H1 (cell line): ENCODE measurements at regions not wholly inside any gene's neighbourhood (a gene's known extent, or its start where the extent isn't known, plus 50 kb on each side); places are given as distances from the start of the nearest gene placed in this dataset.

Experiments
- CTCF ChIA-PET: fragments of 300-600 bp; sonication (Branson Sonifier 250); formaldehyde crosslinking; loops from one replicate; lab custom pipeline; 2021; ENCODE audit not compliant: partially characterized antibody; lab: Charles Lee
- POLR2A ChIA-PET: fragments of 300-600 bp; sonication (Branson Sonifier 250); formaldehyde crosslinking; loops from one replicate; lab custom pipeline; 2021; ENCODE audit warnings: inconsistent platforms; ENCODE audit not compliant: partially characterized antibody; lab: Charles Lee
- DNase-seq, 2 experiments: peaks; one replicate each; pipeline versions ENCODE4 v3.0.0 to v3.0.0-alpha.2; 2010 to 2022; ENCODE audit warnings: low spot score in 2 of 2, low read depth in 1 of 2, mixed read lengths in 1 of 2
- FAIRE-seq: peaks from 2 replicates; lab custom pipeline; 2011; peaks lifted over from hg19 to GRCh38; lab: Jason Lieb, UNC
- H2AFZ ChIP-seq: 2 replicates; pipeline ENCODE4 v1.8.1; 2012; ENCODE audit warnings: low read length, inconsistent platforms
- H2AK5ac ChIP-seq: 2 replicates; pipeline ENCODE4 v1.6.1; 2013; ENCODE audit warnings: low read depth, low read length
- H2BK120ac ChIP-seq: replicated peaks from 2 replicates; pipeline ENCODE3; 2013; ENCODE audit warnings: low read depth, low read length, inconsistent platforms
- H2BK12ac ChIP-seq: 2 replicates; pipeline ENCODE4 v1.6.1; 2013; ENCODE audit warnings: low read depth, low read length
- H2BK15ac ChIP-seq: 2 replicates; pipeline ENCODE4 v1.6.1; 2013; ENCODE audit warnings: low read length
- H2BK20ac ChIP-seq: 2 replicates; pipeline ENCODE4 v1.6.1; 2013; ENCODE audit warnings: low read length
- H2BK5ac ChIP-seq: 2 replicates; pipeline ENCODE4 v1.6.1; 2013; ENCODE audit warnings: low read depth, low read length
- H3K14ac ChIP-seq: 2 replicates; pipeline ENCODE4 v1.6.1; 2013; ENCODE audit warnings: inconsistent platforms; ENCODE audit not compliant: insufficient read length
- H3K18ac ChIP-seq: 2 replicates; pipeline ENCODE4 v1.6.1; 2013; ENCODE audit warnings: low read length; ENCODE audit errors: extremely low read depth
- H3K23ac ChIP-seq: 2 replicates; pipeline ENCODE4 v1.6.1; 2013; ENCODE audit warnings: inconsistent platforms; ENCODE audit not compliant: insufficient read length
- H3K23me2 ChIP-seq: 2 replicates; pipeline ENCODE4 v1.6.1; 2013; ENCODE audit warnings: low read depth, low read length
- H3K27ac ChIP-seq: 2 replicates; pipeline ENCODE4 v1.6.1; 2011; ENCODE audit warnings: low read depth, low read length, inconsistent platforms
- H3K27me3 ChIP-seq, 4 experiments: replicated peaks in 1 of 4; 1 replicate in 1 of 4; 2 replicates in 3 of 4; pipeline versions ENCODE4 v1.6.1 to v1.8.1; 2011 to 2013; ENCODE audit warnings: low read length in 3 of 4, mild to moderate bottlenecking in 3 of 4, inconsistent platforms in 2 of 4, mixed read lengths in 2 of 4, moderate library complexity in 1 of 4; ENCODE audit not compliant: control insufficient read depth in 3 of 4, insufficient read depth in 3 of 4; ENCODE audit errors: extremely low read depth in 1 of 4
- H3K36me3 ChIP-seq, 4 experiments: 2 replicates each; pipeline versions ENCODE4 v1.6.1 to v1.8.1; 2011 to 2013; ENCODE audit warnings: mild to moderate bottlenecking in 4 of 4, low read length in 3 of 4, moderate library complexity in 2 of 4, control low read depth in 1 of 4, inconsistent platforms in 1 of 4; ENCODE audit not compliant: insufficient read depth in 4 of 4, control insufficient read depth in 2 of 4
- H3K4ac ChIP-seq: replicated peaks from 2 replicates; pipeline ENCODE3; 2013; ENCODE audit warnings: low read length, low read depth, mixed read lengths, inconsistent platforms; ENCODE audit not compliant: insufficient read length
- H3K4me1 ChIP-seq, 4 experiments: replicated peaks in 1 of 4; 1 replicate in 1 of 4; 2 replicates in 3 of 4; pipeline versions ENCODE4 v1.6.1 to v1.8.1; 2011 to 2013; ENCODE audit warnings: low read length in 3 of 4, inconsistent platforms in 2 of 4, mixed read lengths in 1 of 4; ENCODE audit not compliant: insufficient read depth in 4 of 4, control insufficient read depth in 3 of 4
- H3K4me2 ChIP-seq, 2 experiments: 2 replicates each; pipeline versions ENCODE4 v1.6.1 to v1.8.1; 2011 to 2013; ENCODE audit warnings: low read depth in 2 of 2, low read length in 2 of 2, control low read depth in 1 of 2, inconsistent platforms in 1 of 2, mild to moderate bottlenecking in 1 of 2; ENCODE audit not compliant: insufficient read depth in 1 of 2
- H3K4me3 ChIP-seq, 4 experiments: fragments of 200-600, 300-600 bp in 1 of 4; sonication (generic), shearing (Covaris generic), sonication (Bioruptor Twin) in 1 of 4; 2 replicates each; pipeline versions ENCODE4 v1.5.1 to v1.8.1; 2011 to 2016; ENCODE audit warnings: low read length in 4 of 4, low read depth in 3 of 4, control low read depth in 2 of 4, inconsistent platforms in 2 of 4, mild to moderate bottlenecking in 2 of 4, mixed read lengths in 1 of 4, moderate library complexity in 1 of 4; ENCODE audit not compliant: insufficient read depth in 2 of 4; ENCODE audit errors: extremely low read depth in 1 of 4
- H3K56ac ChIP-seq: replicated peaks from 2 replicates; pipeline ENCODE3; 2013; ENCODE audit warnings: low read depth, mild to moderate bottlenecking, mixed read lengths, low read length, inconsistent platforms; ENCODE audit not compliant: insufficient read length
- H3K79me1 ChIP-seq: 2 replicates; pipeline ENCODE4 v1.6.1; 2013; ENCODE audit warnings: low read depth, low read length, control low read depth
- H3K79me2 ChIP-seq, 2 experiments: 2 replicates each; pipeline versions ENCODE4 v1.6.1 to v1.8.1; 2012 to 2013; ENCODE audit warnings: low read length in 2 of 2, mild to moderate bottlenecking in 2 of 2, inconsistent platforms in 1 of 2; ENCODE audit not compliant: insufficient read depth in 2 of 2, control insufficient read depth in 1 of 2
- H3K9ac ChIP-seq, 4 experiments: replicated peaks in 1 of 4; 1 replicate in 1 of 4; 2 replicates in 3 of 4; pipeline versions ENCODE4 v1.6.1 to v1.8.1; 2011 to 2013; ENCODE audit warnings: low read depth in 3 of 4, low read length in 3 of 4, control low read depth in 2 of 4, mild to moderate bottlenecking in 2 of 4, moderate library complexity in 2 of 4, inconsistent platforms in 1 of 4; ENCODE audit errors: extremely low read depth in 1 of 4
- H3K9me3 ChIP-seq, 2 experiments: 2 replicates each; pipeline versions ENCODE4 v1.6.1 to v1.8.1; 2012 to 2013; ENCODE audit warnings: mild to moderate bottlenecking in 2 of 2, moderate library complexity in 2 of 2, control low read depth in 1 of 2, inconsistent platforms in 1 of 2, low read depth in 1 of 2, low read length in 1 of 2, mixed read lengths in 1 of 2; ENCODE audit not compliant: insufficient read depth in 2 of 2
- H4K20me1 ChIP-seq, 2 experiments: replicated peaks in 1 of 2; 2 replicates each; pipeline versions ENCODE3 to v1.8.1; 2011 to 2013; ENCODE audit warnings: inconsistent platforms in 2 of 2, low read length in 2 of 2, mild to moderate bottlenecking in 1 of 2; ENCODE audit not compliant: insufficient read depth in 2 of 2, control insufficient read depth in 1 of 2
- H4K5ac ChIP-seq: 2 replicates; pipeline ENCODE4 v1.6.1; 2013; ENCODE audit warnings: low read length, low read depth, mixed read lengths, inconsistent platforms; ENCODE audit not compliant: insufficient read length
- H4K8ac ChIP-seq: 2 replicates; pipeline ENCODE4 v1.8.0; 2013; ENCODE audit warnings: mild to moderate bottlenecking, moderate library complexity, low read length, inconsistent platforms; ENCODE audit not compliant: insufficient read depth; ENCODE audit errors: extremely low read depth
- H4K91ac ChIP-seq: replicated peaks from 2 replicates; pipeline ENCODE3; 2013; ENCODE audit warnings: low read length, mixed read lengths, inconsistent platforms; ENCODE audit not compliant: insufficient read length
- CHD2 ChIP-seq: IDR thresholded peaks from 2 replicates; pipeline ENCODE4 v1.6.1; 2012; ENCODE audit warnings: low read length, improper control_type of control experiment
- GABPA ChIP-seq: IDR thresholded peaks from 2 replicates; pipeline ENCODE4 v1.6.1; 2011; ENCODE audit warnings: mild to moderate bottlenecking, low read length, moderate library complexity, borderline replicate concordance; ENCODE audit not compliant: insufficient read depth
- MAFK ChIP-seq: IDR thresholded peaks from 2 replicates; pipeline ENCODE4 v1.6.1; 2012; ENCODE audit warnings: low read depth, mild to moderate bottlenecking, improper control_type of control experiment, low read length
- PHF8 ChIP-seq: fragments of 200-600 bp; sonication (generic); conservative IDR thresholded peaks from 2 replicates; pipeline ENCODE4 v1.7.1; 2012; ENCODE audit warnings: low read depth, mild to moderate bottlenecking, inconsistent platforms, low read length, moderate library complexity
- RAD21 ChIP-seq, 2 experiments: IDR thresholded peaks in 1 of 2; conservative IDR thresholded peaks in 1 of 2; 2 replicates each; pipeline ENCODE4 v1.6.1; 2011; ENCODE audit warnings: low read depth in 2 of 2, low read length in 2 of 2, improper control_type of control experiment in 1 of 2, inconsistent platforms in 1 of 2, mild to moderate bottlenecking in 1 of 2, moderate library complexity in 1 of 2
- SIN3A ChIP-seq, 2 experiments: IDR thresholded peaks in 1 of 2; conservative IDR thresholded peaks in 1 of 2; 2 replicates each; pipeline ENCODE4 v1.6.1; 2011 to 2012; ENCODE audit warnings: low read length in 2 of 2, improper control_type of control experiment in 1 of 2, low read depth in 1 of 2, mild to moderate bottlenecking in 1 of 2
- SP1 ChIP-seq: IDR thresholded peaks from 2 replicates; pipeline ENCODE4 v1.6.1; 2011; ENCODE audit warnings: low read depth, low read length
- SP4 ChIP-seq: IDR thresholded peaks from 2 replicates; pipeline ENCODE4 v1.6.1; 2012; ENCODE audit warnings: low read length, inconsistent platforms
- TEAD4 ChIP-seq: IDR thresholded peaks from 2 replicates; pipeline ENCODE4 v1.6.1; 2012; ENCODE audit warnings: low read depth, low read length, inconsistent platforms, mixed read lengths
- WGBS, 2 experiments: shearing (Covaris generic) in 1 of 2; methylation state at CpG; one replicate each; pipeline versions ENCODE4 v1.1.6 to v1.1.7; 2013 to 2015; ENCODE audit warnings: low lambda C conversion rate in 2 of 2, mixed read lengths in 2 of 2, inconsistent platforms in 1 of 2, low coverage in 1 of 2, missing lambda C conversion rate in 1 of 2; ENCODE audit not compliant: insufficient replicate concordance in 2 of 2, insufficient coverage in 1 of 2, insufficient read length in 1 of 2; ENCODE audit errors: extremely low coverage in 1 of 2, missing lambda C conversion rate in 1 of 2; 5-methylcytosine and 5-hydroxymethylcytosine counted together
- TF ChIP-seq, protein P1 (sequence below): IDR thresholded peaks from 2 replicates; pipeline ENCODE4 v1.6.1; 2012; ENCODE audit warnings: low read length, inconsistent platforms
- TF ChIP-seq, protein P2 (sequence below): IDR thresholded peaks from 2 replicates; pipeline ENCODE4 v1.6.1; 2012; ENCODE audit warnings: inconsistent platforms

DNA sequence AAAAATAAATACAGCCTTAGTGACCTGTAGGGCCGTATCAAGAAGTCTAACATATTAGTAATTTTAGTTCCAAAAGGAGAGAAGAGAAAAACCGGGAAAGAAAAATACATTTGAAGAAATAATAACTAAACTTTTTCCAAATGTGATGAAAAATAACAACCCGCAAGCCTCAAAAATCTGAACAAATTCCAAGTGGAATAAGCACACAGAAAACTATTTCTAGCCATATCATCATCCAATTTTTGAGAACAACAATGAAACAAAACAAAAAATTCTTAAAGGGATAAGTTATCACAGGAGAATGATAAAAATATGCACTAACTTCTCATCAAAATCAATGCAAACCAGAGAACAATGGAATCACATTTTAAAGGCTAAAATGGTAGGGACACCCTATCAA is 198.1 kb upstream of the PLXNC1 start:
- Histone ChIP-seq H4K8ac (no peak overlapping the region), H4K91ac (no peak overlapping the region), H3K79me1 (no peaks in the 10 kb centered on the region), H3K23me2 (no peaks in the 10 kb centered on the region), H2BK120ac (no peak overlapping the region), H3K79me2 (no peaks in the 10 kb centered on the region), H4K5ac (no peak overlapping the region), H3K4me3 (no peak overlapping the region), H3K18ac (no peak overlapping the region), H3K27ac (no peak overlapping the region), H2AK5ac (no peak overlapping the region), H4K20me1 (no peaks in the 10 kb centered on the region), H3K36me3 (no peaks in the 10 kb centered on the region), H2BK5ac (no peak overlapping the region), H3K14ac (no peak overlapping the region), H2BK15ac (no peak overlapping the region), H3K4me2 (no peak overlapping the region), H3K9ac (no peak overlapping the region), H2BK20ac (no peak overlapping the region), H3K4ac (no peak overlapping the region), H2AFZ (no peak overlapping the region), H3K56ac (no peak overlapping the region), H3K9me3 (no peaks in the 10 kb centered on the region), H2BK12ac (no peak overlapping the region), H3K4me1 (no peaks in the 10 kb centered on the region), H3K23ac (no peak overlapping the region), H3K27me3 (no peaks in the 10 kb centered on the region; a peak in 1 of 7 replicates)
- CTCF ChIA-PET = interaction anchor here (0.7 kb wide), 1 partner anchor 152 kb away, joined by 3 read pairs; no protein-coding TSS in a partner anchor
- POLR2A ChIA-PET = no interaction called here
- FAIRE-seq (no peak), DNase-seq (no peak)
- WGBS, 2 experiments = 77% methylated on average over 3 of the region's 3 CpGs; no CpG with 5 or more reads in 1 of the 2 experiments
- no peak for TF ChIP-seq TEAD4
- TF ChIP-seq PHF8 = no peak
- TF ChIP-seq, protein P1, sequence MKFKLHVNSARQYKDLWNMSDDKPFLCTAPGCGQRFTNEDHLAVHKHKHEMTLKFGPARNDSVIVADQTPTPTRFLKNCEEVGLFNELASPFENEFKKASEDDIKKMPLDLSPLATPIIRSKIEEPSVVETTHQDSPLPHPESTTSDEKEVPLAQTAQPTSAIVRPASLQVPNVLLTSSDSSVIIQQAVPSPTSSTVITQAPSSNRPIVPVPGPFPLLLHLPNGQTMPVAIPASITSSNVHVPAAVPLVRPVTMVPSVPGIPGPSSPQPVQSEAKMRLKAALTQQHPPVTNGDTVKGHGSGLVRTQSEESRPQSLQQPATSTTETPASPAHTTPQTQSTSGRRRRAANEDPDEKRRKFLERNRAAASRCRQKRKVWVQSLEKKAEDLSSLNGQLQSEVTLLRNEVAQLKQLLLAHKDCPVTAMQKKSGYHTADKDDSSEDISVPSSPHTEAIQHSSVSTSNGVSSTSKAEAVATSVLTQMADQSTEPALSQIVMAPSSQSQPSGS = no peak
- TF ChIP-seq, protein P2, sequence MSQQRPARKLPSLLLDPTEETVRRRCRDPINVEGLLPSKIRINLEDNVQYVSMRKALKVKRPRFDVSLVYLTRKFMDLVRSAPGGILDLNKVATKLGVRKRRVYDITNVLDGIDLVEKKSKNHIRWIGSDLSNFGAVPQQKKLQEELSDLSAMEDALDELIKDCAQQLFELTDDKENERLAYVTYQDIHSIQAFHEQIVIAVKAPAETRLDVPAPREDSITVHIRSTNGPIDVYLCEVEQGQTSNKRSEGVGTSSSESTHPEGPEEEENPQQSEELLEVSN = no peak
- no peak for TF ChIP-seq GABPA
- TF ChIP-seq RAD21 (IDR thresholded peaks at IDR 0.05 in 1 of 2, conservative IDR thresholded peaks at IDR 0.05 in 1 of 2; ENCODE audit: low read depth in 2 of 2, low read length in 2 of 2) = no peak
- TF ChIP-seq CHD2 = no peak
- no peak for TF ChIP-seq MAFK
- no peak for TF ChIP-seq SP4
- TF ChIP-seq SIN3A (conservative IDR thresholded peaks at IDR 0.05 in 1 of 2, IDR thresholded peaks at IDR 0.05 in 1 of 2; ENCODE audit: low read depth in 1 of 2, low read length in 2 of 2) = no peak
- TF ChIP-seq SP1 = no peak
